Nephron progenitor cell (in vitro differentiated cells): ENCODE measurements at regions not wholly inside any gene's neighbourhood (a gene's known extent, or its start where the extent isn't known, plus 50 kb on each side); places are given as distances from the start of the nearest gene placed in this dataset.

Source experiments
- DNase-seq: peaks from one replicate; pipeline ENCODE4 v3.0.0; 2021
- H3K27ac Mint-ChIP-seq: 2 replicates; pipeline ENCODE4 v1.8.0; 2021; ENCODE audit warnings: mild to moderate bottlenecking, moderate library complexity, mixed read lengths
- H3K27me3 Mint-ChIP-seq: 2 replicates; pipeline ENCODE4 v1.8.0; 2021; ENCODE audit warnings: mild to moderate bottlenecking, low read depth, mixed read lengths; ENCODE audit not compliant: poor library complexity
- H3K36me3 Mint-ChIP-seq: 2 replicates; pipeline ENCODE4 v1.8.0; 2021; ENCODE audit warnings: low read depth, mixed read lengths
- H3K4me1 Mint-ChIP-seq: 2 replicates; pipeline ENCODE4 v1.8.0; 2021; ENCODE audit warnings: mixed read lengths
- H3K4me3 Mint-ChIP-seq: 2 replicates; pipeline ENCODE4 v1.8.0; 2021; ENCODE audit warnings: mild to moderate bottlenecking, moderate library complexity, mixed read lengths
- H3K9me3 Mint-ChIP-seq: 2 replicates; pipeline ENCODE4 v1.8.0; 2021; ENCODE audit warnings: mild to moderate bottlenecking, moderate library complexity, mixed read lengths
- TF ChIP-seq, protein P1 (sequence below): fragments of 200-600 bp; sonication (generic); IDR thresholded peaks from 2 replicates; pipeline ENCODE4 v1.5.0; 2021; ENCODE audit warnings: antibody characterized with exemption

DNA sequence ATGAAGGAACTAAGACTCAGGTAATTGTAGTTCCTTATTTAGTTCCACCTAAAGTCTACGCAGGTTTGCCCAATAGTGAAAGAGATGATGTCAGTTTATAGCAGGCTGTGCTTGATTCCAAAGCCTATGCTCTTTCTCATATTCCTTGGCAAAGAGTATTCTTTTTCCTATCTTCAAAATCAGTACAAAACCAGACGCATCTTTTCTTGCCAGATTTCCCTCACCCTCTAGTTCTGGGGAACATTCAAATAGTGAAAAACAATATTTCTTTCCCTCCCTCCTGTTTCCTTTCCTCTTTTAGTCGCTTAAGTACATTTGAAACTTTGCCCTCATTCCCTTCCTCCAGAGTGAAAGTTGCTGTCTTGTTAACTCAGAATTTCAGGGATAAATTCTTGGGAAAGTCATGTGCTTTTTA, 134.6 kb upstream of the PDZRN3 start:
- Mint-ChIP-seq H3K36me3 (no peaks in the 10 kb centered on the region), H3K4me3 (no peak overlapping the region), H3K9me3 (no peaks in the 10 kb centered on the region), H3K27ac (no peak overlapping the region), H3K27me3 (no peaks in the 10 kb centered on the region), H3K4me1 (peaks cover 14% of the 10 kb centered on the region)
- DNase-seq = no peak
- TF ChIP-seq, protein P1, sequence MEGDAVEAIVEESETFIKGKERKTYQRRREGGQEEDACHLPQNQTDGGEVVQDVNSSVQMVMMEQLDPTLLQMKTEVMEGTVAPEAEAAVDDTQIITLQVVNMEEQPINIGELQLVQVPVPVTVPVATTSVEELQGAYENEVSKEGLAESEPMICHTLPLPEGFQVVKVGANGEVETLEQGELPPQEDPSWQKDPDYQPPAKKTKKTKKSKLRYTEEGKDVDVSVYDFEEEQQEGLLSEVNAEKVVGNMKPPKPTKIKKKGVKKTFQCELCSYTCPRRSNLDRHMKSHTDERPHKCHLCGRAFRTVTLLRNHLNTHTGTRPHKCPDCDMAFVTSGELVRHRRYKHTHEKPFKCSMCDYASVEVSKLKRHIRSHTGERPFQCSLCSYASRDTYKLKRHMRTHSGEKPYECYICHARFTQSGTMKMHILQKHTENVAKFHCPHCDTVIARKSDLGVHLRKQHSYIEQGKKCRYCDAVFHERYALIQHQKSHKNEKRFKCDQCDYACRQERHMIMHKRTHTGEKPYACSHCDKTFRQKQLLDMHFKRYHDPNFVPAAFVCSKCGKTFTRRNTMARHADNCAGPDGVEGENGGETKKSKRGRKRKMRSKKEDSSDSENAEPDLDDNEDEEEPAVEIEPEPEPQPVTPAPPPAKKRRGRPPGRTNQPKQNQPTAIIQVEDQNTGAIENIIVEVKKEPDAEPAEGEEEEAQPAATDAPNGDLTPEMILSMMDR = no peak

DNA sequence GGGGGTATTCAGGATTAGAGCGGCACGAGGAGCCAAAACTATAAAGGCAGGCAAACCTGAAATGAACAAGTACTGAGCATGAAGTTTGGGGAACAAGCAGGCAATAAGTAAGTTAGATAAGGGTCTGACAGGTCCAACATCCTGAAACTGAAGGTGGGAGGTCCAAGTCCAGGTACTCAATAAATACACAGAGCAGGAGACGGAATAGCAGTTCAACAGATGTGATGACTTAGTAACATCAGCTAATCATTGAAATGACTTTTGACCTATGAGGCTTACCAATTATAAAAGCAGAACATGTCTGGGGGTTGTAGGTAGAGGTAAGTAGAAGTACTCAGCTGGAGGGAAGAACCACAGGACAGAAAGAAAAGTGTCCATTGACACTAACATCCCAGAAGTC, 132.8 kb upstream of the PDZRN3 start:
- Mint-ChIP-seq H3K4me1 (peaks cover 29% of the 10 kb centered on the region), H3K27ac (no peak overlapping the region), H3K36me3 (no peaks in the 10 kb centered on the region), H3K4me3 (no peak overlapping the region), H3K9me3 (no peaks in the 10 kb centered on the region), H3K27me3 (no peaks in the 10 kb centered on the region)
- TF ChIP-seq, protein P1 = no peak
- no peak for DNase-seq

DNA sequence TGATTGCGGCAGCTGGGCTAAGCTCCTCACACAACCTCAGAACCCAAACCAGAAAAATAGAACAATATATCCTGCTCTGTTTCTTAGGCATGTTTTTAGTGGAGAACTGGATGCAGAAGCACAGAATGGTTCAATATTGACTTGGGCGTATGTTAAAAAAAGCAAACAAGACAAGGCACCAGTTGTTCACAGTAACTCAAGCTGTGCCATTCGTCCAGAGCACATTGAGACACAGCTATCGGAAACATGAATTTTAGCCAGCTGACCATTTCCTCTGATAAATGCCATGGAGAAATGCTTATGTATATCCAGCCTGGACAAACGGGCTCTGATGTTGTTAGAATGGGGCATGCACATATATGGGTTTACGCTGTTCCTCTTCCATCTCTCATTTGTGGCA, 129.2 kb upstream of the PDZRN3 start:
- no peak overlapping the region for H3K4me3 Mint-ChIP-seq
- H3K27me3 Mint-ChIP-seq = peaks cover 2% of the 10 kb centered on the region
- H3K36me3 Mint-ChIP-seq = no peaks in the 10 kb centered on the region
- no peak overlapping the region for H3K27ac Mint-ChIP-seq
- TF ChIP-seq, protein P1 = no peak
- peaks cover 38% of the 10 kb centered on the region for H3K4me1 Mint-ChIP-seq
- H3K9me3 Mint-ChIP-seq = no peaks in the 10 kb centered on the region
- no peak for DNase-seq

DNA sequence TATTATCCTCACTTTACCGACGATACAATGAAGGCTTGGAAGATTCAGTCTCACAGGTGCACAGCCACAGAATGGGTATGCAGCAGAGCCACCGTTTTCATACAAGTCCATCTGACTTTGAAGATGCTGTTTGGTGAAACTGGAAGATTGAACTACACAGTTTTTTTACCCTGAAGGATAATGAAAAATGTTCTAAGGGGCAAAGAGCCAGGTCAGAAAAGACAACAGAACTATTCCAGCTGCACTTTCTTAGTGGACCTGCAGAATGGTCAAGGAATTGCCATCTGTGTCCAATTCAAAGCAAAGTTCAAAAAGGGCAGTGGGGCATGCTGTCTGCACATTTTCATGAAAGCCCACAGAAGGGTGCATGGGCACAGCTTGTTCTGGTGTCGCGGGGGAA, 127.6 kb upstream of the PDZRN3 start:
- Mint-ChIP-seq H3K4me3 (no peak overlapping the region), H3K9me3 (no peaks in the 10 kb centered on the region), H3K36me3 (no peaks in the 10 kb centered on the region), H3K4me1 (peaks cover 30% of the 10 kb centered on the region), H3K27me3 (peaks cover 2% of the 10 kb centered on the region), H3K27ac (no peak overlapping the region)
- TF ChIP-seq, protein P1 = no peak
- DNase-seq = no peak

DNA sequence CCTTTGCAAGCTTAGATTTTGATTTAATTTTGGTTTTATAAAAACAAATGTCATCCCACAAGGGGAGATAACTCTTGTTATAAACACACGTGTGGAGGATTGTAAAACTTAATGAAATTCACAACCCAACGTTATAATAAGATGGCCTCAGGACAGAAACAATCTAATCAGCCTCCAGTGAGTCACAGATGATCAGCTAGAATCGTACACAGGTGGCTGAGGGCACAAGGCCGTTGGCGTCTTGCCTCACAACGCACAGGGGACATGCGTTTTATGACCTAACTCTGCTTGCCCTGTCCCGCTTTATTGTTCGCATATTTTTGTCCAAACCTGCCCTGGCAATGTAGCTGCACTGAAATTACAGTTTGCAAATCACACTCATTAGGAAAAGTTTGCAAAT, 121.9 kb upstream of the PDZRN3 start:
- Mint-ChIP-seq H3K4me3 (no peak overlapping the region), H3K9me3 (no peaks in the 10 kb centered on the region), H3K27me3 (peaks cover under 1% of the 10 kb centered on the region), H3K4me1 (peaks cover 6% of the 10 kb centered on the region), H3K27ac (no peak overlapping the region), H3K36me3 (no peaks in the 10 kb centered on the region)
- DNase-seq = no peak
- TF ChIP-seq, protein P1 = no peak

DNA sequence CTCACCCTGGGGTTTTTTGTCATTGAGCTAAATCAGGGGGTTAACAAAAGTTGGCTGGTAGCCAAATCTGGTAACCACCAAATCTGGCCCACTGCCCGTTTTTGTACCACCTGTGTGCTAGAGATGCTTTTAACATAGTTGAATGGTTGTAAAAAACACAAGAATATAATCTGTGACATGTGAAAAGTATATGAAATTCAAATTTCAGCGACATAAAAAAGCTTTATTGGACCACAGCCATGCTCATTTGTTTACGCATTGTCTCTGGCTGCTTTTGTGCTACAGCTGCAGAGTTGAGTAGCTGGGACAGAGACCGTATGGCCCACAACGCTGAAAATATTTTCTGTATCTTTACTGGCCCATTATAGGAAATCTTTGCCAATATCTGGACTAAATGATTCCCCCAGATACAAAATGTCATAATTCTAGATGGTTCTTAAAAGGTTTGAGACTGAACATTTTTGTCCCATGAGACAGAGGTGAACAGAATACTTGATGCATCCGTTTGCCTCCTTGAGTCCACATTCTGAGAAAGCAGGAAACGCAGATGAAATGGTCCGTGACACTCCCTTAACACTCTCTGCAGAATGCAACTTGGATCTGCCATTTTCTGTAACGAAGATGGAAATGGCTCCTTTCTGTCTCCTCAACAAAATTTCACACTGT, 120.9 kb upstream of the PDZRN3 start:
- Mint-ChIP-seq H3K36me3 (no peaks in the 10 kb centered on the region), H3K27ac (no peak overlapping the region)

More for the DNA sequence above, 120.9 kb upstream of the PDZRN3 start:
- TF ChIP-seq, protein P1 = no peak
- H3K4me1 Mint-ChIP-seq = peaks cover 5% of the 10 kb centered on the region
- DNase-seq = no peak
- no peaks in the 10 kb centered on the region for H3K9me3 Mint-ChIP-seq
- H3K27me3 Mint-ChIP-seq = no peaks in the 10 kb centered on the region
- H3K4me3 Mint-ChIP-seq = no peak overlapping the region
